Left kidney (tissue), 1 donor: ENCODE measurements at regions not wholly inside any gene's neighbourhood (a gene's known extent, or its start where the extent isn't known, plus 50 kb on each side); places are given as distances from the start of the nearest gene placed in this dataset.

ENCODE experiments used
- DNase-seq: peaks from one replicate; pipeline ENCODE4 v3.0.0-alpha.2; 2013

DNA sequence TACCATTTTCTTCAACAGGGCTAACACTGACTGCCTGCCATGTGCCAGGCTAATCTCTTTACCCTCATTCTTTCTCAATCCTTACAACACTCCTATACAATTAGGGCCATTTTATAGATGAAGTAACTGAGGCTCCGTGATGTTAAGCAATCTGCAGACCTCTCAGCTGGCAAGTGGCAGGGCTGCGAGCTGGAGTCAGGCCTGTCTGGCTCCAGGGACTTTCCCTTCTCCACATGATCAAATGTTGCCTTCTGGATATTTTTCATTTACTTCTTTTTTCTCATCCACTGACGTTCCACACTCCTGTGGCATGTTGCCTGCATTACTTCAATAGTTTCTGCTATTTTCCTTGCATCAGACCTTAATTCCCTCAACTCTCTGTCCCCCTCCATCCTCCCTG is 55.2 kb upstream of the TAGAP start:
- no peak for DNase-seq

DNA sequence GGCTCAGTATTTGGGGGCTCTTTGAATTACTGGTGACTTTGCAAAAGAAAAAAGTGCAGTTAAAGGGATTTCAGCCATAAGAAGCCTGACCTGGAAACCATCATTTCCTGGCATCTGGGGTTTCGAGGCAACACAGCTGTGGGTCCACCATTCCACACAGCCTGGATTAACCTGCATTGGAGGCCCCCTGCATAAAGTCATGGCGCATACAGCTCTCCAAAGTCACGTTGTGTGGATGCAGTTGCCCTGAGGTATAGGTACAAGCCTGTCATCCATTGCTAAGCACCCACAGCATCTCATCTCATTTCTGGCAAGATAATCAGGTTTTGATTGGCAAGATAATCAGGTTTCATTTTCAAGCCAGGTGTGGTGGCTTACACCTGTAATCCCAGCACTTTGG is 54.5 kb upstream of the TAGAP start:
- no peak for DNase-seq

DNA sequence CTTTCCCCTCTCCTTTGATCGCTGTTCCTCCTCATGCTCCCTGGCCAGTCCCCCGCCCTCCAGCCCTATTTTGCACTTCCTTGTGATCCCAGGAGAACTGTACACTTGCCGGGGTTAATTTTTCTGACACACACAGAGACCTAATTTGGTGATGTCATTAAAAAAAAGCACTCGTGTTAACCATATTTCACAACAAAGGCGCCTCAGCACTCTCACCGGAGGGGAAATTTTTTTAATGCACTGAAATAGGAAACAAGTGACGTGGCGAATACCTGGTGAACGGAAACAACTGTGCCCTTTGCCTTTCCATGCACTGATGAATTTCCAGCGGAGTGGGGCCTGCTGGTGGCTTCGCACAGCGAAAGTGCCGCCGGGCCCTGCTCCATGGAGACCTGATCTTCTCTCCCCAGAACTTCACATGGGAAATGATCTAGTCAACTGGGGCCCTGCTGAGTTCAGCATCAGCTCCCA is 53.9 kb upstream of the TAGAP start:
- DNase-seq: peak; percentile 53

DNA sequence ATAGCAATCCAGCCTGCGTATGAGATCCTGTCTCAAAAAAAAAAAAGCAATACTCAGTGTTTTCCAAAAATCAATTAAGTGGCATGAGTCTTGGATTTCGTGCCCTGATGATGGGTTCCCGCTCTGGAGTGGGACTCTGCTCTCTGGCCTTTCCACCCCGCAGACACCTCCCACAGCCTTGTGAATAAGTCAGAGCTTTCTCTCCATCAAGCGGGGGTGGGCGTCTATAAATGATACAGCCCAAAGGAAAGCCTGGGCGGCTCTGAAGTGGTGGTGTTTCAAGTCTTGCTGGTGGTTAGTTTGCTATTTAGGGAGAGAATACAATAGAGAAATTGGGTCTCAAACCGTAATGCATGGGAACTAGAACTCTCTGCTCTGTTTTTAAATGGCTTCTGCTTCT is 52.5 kb upstream of the TAGAP start:
- no peak for DNase-seq

DNA sequence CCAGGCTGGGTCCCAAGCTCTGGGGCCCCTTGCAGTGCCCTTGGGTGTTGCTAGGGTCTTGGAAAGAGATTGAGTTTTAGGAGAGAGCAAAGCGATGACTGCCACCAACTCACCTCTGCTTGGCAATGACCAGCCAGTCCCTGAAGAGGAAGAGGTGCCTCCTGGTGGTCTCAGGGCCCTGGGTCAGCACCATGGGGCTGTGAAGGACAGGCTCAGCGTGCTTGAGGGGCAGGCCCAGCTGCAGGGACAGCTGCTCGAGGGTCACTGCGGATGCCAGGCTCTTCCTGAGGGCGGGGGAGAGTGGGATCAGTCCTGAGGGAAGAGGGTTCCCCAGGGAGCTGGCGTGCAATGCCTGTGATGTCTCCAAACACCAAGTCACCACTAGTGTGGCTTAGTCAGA is 50.8 kb upstream of the TAGAP start:
- no peak for DNase-seq

DNA sequence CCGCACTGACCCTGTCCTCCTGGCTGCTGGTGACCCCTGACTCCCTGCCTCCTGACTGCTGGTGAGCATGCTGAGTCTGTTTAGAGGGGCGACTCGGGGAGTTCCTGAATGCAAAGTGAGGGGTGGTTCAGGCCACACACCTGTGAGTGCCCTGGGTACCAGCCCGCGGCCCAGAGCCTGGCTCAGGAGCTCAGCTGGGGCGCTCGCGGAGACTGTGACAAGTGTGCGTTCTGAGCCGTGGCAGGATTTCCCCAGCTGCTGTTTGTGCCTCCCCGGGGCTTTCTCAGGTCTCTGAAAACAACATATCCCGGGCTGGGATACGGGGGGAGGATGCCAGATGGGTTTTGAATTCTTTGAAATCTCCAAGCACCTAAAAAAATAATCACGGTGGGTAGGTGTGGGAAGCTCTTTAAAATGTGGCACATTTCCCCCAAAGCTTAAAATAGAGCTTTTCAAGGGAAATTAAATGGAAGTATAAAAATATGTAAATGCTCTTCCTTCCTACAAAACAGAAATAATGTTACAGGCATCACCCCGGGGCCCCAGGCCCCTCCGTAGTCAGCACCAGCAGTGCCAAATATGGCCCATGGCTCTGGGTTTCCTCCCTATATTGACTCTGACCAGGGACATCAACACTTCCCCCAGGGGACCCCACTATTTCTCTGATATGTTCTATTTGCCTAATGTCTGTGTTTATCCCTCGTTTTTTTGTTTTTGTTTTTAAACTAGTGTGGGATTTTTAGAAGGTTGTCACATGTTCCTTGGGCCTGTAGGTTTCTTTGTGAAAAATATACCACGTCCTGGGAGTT is 49.9 kb upstream of the TAGAP start:
- DNase-seq: no peak
